ENCODE measurements at regions not wholly inside any gene's neighbourhood (a gene's known extent, or its start where the extent isn't known, plus 50 kb on each side); places are given as distances from the start of the nearest gene placed in this dataset.

DNA sequence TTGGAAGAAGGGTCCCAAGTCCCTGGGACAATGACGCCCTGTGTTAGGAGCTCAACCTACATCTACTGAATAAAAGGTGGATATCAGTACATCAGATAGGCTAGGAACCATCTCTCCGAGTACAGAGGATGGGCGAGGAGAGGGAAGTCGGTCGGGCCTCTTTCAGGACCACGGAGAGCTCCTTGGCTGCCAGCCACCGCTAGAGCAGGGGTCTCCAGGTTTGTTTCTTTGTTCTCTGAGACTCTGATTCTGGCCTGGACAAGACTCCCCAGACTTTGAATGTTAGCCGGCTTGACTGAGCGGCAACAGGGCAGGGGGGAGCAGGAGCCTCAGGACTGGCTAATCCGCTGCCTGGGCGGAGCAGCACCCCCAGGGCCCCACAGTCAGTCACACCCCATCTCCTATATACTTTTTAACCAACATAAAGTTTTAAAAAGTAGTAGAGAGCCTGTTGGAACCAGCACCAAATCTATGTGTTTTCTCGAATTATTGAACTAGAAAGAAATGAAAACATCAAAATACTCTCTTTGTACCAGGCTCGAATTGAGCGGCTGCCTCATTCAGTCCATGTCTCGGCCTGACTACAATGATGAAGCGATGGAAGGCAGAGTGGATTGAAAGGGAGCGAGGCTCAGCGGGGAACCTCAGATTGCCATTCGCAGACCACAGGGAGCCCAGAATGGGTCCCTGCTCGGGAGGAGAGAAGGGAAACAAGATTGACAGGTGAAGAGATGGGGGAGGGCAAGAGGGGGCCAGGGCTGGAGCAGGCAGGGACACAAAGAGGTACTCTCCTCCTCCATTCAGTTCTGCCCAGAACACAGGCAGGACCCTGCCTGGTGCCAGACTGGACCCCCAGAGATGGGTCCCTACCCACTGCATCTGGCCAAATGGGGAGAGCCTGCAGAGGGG is 131.6 kb downstream of the TPRA1 start:
- no peak for TF ChIP-seq POLR2A (IDR thresholded peaks at IDR 0.05)
- TF ChIP-seq, protein P1, sequence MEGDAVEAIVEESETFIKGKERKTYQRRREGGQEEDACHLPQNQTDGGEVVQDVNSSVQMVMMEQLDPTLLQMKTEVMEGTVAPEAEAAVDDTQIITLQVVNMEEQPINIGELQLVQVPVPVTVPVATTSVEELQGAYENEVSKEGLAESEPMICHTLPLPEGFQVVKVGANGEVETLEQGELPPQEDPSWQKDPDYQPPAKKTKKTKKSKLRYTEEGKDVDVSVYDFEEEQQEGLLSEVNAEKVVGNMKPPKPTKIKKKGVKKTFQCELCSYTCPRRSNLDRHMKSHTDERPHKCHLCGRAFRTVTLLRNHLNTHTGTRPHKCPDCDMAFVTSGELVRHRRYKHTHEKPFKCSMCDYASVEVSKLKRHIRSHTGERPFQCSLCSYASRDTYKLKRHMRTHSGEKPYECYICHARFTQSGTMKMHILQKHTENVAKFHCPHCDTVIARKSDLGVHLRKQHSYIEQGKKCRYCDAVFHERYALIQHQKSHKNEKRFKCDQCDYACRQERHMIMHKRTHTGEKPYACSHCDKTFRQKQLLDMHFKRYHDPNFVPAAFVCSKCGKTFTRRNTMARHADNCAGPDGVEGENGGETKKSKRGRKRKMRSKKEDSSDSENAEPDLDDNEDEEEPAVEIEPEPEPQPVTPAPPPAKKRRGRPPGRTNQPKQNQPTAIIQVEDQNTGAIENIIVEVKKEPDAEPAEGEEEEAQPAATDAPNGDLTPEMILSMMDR (IDR thresholded peaks at IDR 0.05) = no peak
